ENCODE measurements at regions not wholly inside any gene's neighbourhood (a gene's known extent, or its start where the extent isn't known, plus 50 kb on each side); places are given as distances from the start of the nearest gene placed in this dataset.

DNA sequence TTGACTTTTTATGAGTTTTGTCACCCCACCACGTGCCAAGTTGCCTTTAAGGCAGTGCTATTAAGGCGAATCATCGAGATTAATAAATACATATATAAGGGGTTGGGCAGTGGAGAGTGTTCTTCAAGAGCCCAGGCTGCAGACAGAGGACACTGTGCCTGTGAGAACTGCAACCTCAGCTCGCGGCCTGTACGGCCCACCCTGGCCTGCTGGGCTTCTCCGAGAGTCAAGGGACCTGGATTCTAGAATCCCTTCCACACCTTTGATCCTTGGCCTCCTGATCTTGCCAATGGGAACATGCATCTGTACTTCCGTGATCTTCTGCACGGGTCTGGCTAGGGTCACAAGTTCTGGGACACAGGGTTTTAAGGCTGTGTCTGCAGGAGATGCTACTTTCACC, 54.5 kb downstream of the IRX5 start:
- TF ChIP-seq CTCF (IDR thresholded peaks at IDR 0.05), result no peak
- TF ChIP-seq POLR2A (IDR thresholded peaks at IDR 0.05), result no peak

All from Peyer's patch (tissue), 4 donors.